ENCODE measurements at regions not wholly inside any gene's neighbourhood (a gene's known extent, or its start where the extent isn't known, plus 50 kb on each side); places are given as distances from the start of the nearest gene placed in this dataset.
"Not testable (repeated sequence)": the region's sequence is repeated elsewhere in the genome, so short reads cannot be mapped to it uniquely, and the experiment has no call there.

GRCh38 chr15:62517541-62517940, 352.5 kb upstream of the C2CD4B start:
- CTCF ChIA-PET = no interaction called here
- POLR2A ChIA-PET (ENCODE audit: unreplicated experiment) = no interaction called here
- no peaks in the 10 kb centered on the region for H3K36me3 ChIP-seq (ENCODE audit: low read depth)
- no peak overlapping the region for H3K4me3 ChIP-seq
- H3K27me3 ChIP-seq (ENCODE audit: insufficient read depth, low read depth) = no peaks in the 10 kb centered on the region
- DNase-seq = no peak
- intact Hi-C loops (cut with micrococcal nuclease; ENCODE audit: unreplicated experiment) = no loop called here
- no peak overlapping the region for H3K27ac ChIP-seq
- H4K20me1 ChIP-seq (ENCODE audit: insufficient read depth) = no peaks in the 10 kb centered on the region
- H3K4me2 ChIP-seq = no peak overlapping the region
- TF ChIP-seq, protein P1, sequence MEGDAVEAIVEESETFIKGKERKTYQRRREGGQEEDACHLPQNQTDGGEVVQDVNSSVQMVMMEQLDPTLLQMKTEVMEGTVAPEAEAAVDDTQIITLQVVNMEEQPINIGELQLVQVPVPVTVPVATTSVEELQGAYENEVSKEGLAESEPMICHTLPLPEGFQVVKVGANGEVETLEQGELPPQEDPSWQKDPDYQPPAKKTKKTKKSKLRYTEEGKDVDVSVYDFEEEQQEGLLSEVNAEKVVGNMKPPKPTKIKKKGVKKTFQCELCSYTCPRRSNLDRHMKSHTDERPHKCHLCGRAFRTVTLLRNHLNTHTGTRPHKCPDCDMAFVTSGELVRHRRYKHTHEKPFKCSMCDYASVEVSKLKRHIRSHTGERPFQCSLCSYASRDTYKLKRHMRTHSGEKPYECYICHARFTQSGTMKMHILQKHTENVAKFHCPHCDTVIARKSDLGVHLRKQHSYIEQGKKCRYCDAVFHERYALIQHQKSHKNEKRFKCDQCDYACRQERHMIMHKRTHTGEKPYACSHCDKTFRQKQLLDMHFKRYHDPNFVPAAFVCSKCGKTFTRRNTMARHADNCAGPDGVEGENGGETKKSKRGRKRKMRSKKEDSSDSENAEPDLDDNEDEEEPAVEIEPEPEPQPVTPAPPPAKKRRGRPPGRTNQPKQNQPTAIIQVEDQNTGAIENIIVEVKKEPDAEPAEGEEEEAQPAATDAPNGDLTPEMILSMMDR (conservative IDR thresholded peaks at IDR 0.05) = no peak
- no peak for TF ChIP-seq EZH2 (IDR thresholded peaks at IDR 0.05; ENCODE audit: low read depth)
- no peaks in the 10 kb centered on the region for H3F3A ChIP-seq (ENCODE audit: insufficient read depth, low read depth)
- BruUV-seq (replicated peaks) = no TSS peak
- H3K4me1 ChIP-seq (replicated peaks; ENCODE audit: insufficient read depth) = no peaks in the 10 kb centered on the region
- no peaks in the 10 kb centered on the region for H3K9me2 ChIP-seq (ENCODE audit: insufficient read depth)
- H3K79me2 ChIP-seq (ENCODE audit: low read depth) = no peaks in the 10 kb centered on the region
- H2AFZ ChIP-seq = no peak overlapping the region
- H3K9me3 ChIP-seq (ENCODE audit: insufficient read depth, low read depth) = no peaks in the 10 kb centered on the region

GRCh38 chr15:62518666-62519065, 353.6 kb upstream of the C2CD4B start:
- H3K36me3 ChIP-seq (ENCODE audit: low read depth); CTCF ChIA-PET; H3K4me3 ChIP-seq; H3K4me1 ChIP-seq (replicated peaks; ENCODE audit: insufficient read depth); H3K27ac ChIP-seq; H3K9me2 ChIP-seq (ENCODE audit: insufficient read depth); H3F3A ChIP-seq (ENCODE audit: insufficient read depth, low read depth); H4K20me1 ChIP-seq (ENCODE audit: insufficient read depth); BruUV-seq (replicated peaks); intact Hi-C loops (cut with micrococcal nuclease; ENCODE audit: unreplicated experiment); H2AFZ ChIP-seq; H3K79me2 ChIP-seq (ENCODE audit: low read depth); POLR2A ChIA-PET (ENCODE audit: unreplicated experiment); H3K9me3 ChIP-seq (ENCODE audit: insufficient read depth, low read depth); DNase-seq; H3K4me2 ChIP-seq; H3K27me3 ChIP-seq (ENCODE audit: insufficient read depth, low read depth): not testable (repeated sequence)

DNA sequence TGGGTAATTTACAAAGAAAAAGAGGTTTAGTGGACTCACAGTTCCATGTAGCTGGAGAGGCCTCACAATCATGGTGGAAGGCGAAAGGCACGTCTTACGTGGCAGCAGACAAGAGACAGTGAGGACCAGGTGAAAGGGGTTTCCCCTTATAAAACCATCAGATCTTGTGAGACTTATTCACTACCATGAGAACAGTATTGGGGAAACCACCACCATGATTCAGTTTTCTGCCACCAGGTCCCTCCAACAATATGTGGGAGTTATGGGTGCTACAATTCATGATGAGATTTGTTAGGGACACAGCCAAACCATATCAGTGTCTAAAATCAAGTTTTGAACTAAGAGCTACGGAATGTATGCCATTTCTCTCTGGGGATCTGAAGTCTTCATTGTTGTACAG, 354.8 kb upstream of the C2CD4B start:
- Histone ChIP-seq H3K27me3 (ENCODE audit: insufficient read depth, low read depth) (no peaks in the 10 kb centered on the region), H2AFZ (no peak overlapping the region), H4K20me1 (ENCODE audit: insufficient read depth) (no peaks in the 10 kb centered on the region), H3K4me3 (no peak overlapping the region), H3K4me1 (replicated peaks; ENCODE audit: insufficient read depth) (no peaks in the 10 kb centered on the region), H3K27ac (no peak overlapping the region), H3K36me3 (ENCODE audit: low read depth) (no peaks in the 10 kb centered on the region), H3F3A (ENCODE audit: insufficient read depth, low read depth) (no peaks in the 10 kb centered on the region), H3K79me2 (ENCODE audit: low read depth) (no peaks in the 10 kb centered on the region), H3K9me2 (ENCODE audit: insufficient read depth) (no peaks in the 10 kb centered on the region), H3K9me3 (ENCODE audit: insufficient read depth, low read depth) (no peaks in the 10 kb centered on the region), H3K4me2 (no peak overlapping the region)
- TF ChIP-seq EZH2 (IDR thresholded peaks at IDR 0.05; ENCODE audit: low read depth) = no peak
- TF ChIP-seq, protein P1 (conservative IDR thresholded peaks at IDR 0.05) = no peak
- intact Hi-C loops (cut with micrococcal nuclease; ENCODE audit: unreplicated experiment) = no loop called here
- ChIA-PET CTCF (no interaction called here), POLR2A (ENCODE audit: unreplicated experiment) (no interaction called here)
- BruUV-seq (replicated peaks) = no TSS peak
- DNase-seq = no peak

DNA sequence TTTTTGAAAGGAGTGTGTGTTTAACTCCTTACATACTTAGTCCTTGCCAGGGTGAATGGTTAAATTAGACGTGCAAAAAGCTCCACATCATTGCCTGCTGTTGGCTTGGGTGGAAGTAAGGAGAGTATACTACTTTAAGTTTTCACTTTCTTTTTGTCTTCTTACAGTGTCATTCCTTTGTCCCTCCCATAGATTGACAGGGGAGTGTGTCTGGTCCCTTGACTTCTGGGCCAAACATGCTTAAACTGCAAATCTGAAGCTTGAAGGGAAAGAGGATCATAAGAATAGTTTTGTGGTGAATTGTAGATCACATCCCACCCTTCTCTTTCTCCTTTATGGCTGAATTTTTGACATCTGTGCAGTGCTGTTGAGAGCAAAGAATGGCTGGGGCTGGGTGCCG, 355.8 kb upstream of the C2CD4B start:
- no peaks in the 10 kb centered on the region for H3F3A ChIP-seq (ENCODE audit: insufficient read depth, low read depth)
- no peak for TF ChIP-seq EZH2 (IDR thresholded peaks at IDR 0.05; ENCODE audit: low read depth)
- TF ChIP-seq, protein P1 (conservative IDR thresholded peaks at IDR 0.05) = no peak
- H3K4me2 ChIP-seq = no peak overlapping the region
- no peak for DNase-seq
- H3K9me3 ChIP-seq (ENCODE audit: insufficient read depth, low read depth) = no peaks in the 10 kb centered on the region
- no peak overlapping the region for H3K27ac ChIP-seq
- no peaks in the 10 kb centered on the region for H3K9me2 ChIP-seq (ENCODE audit: insufficient read depth)
- no peak overlapping the region for H3K4me3 ChIP-seq
- H3K4me1 ChIP-seq (replicated peaks; ENCODE audit: insufficient read depth) = no peaks in the 10 kb centered on the region
- intact Hi-C loops (cut with micrococcal nuclease; ENCODE audit: unreplicated experiment) = no loop called here
- no peak overlapping the region for H2AFZ ChIP-seq
- H3K36me3 ChIP-seq (ENCODE audit: low read depth) = no peaks in the 10 kb centered on the region
- ChIA-PET POLR2A (ENCODE audit: unreplicated experiment) (no interaction called here), CTCF (no interaction called here)
- H3K27me3 ChIP-seq (ENCODE audit: insufficient read depth, low read depth) = no peaks in the 10 kb centered on the region
- BruUV-seq (replicated peaks) = no TSS peak
- H4K20me1 ChIP-seq (ENCODE audit: insufficient read depth) = no peaks in the 10 kb centered on the region
- H3K79me2 ChIP-seq (ENCODE audit: low read depth) = no peaks in the 10 kb centered on the region
